ENCODE measurements at regions not wholly inside any gene's neighbourhood (a gene's known extent, or its start where the extent isn't known, plus 50 kb on each side); places are given as distances from the start of the nearest gene placed in this dataset.
A peak's percentile ranks its signal among the peaks of the same experiment; 100 is the strongest.

DNA sequence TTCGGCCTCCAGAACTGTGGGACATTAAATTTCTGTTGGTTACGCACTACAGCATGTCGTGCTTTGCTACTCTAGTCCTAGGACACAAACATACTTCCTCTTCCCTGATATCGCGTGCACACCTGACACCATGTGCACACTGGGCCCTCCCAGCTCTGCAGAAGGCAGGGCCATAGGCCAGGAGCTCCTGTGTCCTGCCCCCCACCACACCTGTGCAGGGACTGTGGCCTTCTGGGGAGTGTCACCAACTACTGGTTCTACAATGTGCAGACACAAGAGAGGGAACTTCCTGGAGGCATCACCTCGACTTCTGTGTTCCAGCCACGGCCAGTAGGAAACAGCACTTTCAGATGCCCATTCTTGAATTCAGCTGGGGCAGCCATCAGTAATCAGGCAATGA is 646.4 kb upstream of the MGMT start:
- ATAC-seq (no peak), DNase-seq (ENCODE audit: low spot score) (no peak)

DNA sequence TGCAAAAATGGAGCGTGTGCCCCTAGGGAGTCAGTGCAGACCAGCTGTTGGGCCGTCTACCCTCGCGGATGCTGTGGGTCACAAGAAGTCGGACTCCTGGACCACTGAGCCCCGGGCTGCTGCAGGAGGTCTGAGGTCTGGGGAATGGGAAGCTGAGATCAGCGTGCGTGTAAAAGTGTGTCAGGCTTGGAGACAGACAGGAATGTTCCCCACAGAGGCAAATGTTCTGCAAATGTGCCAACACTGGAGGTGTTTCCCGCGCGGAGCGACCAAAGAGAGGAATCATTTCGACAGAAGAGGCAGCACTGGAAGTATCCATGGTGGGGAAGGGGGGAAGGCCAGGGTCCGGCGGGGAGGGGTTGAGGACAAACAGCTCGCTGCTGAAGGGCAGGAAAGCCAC is 643.8 kb upstream of the MGMT start:
- ATAC-seq = no peak
- DNase-seq (ENCODE audit: low spot score) = no peak

DNA sequence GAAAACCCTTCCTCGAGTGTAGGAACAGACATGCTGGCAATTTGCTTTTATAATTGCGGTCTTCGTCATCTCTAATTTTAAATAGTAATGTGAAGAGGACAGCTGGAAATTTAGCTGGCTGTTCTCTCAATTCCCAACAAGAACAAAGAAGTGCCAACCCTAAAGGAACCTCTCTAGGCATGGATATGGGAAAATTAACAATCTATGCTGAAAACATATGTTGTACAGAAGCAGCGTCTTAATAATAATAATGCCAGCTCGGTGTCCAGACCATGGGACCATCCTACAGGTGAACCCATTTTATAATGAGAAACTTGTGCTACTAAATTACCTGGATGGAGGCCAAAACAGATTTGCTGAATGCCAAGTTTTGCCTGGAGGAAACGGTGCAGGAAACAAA is 641.4 kb upstream of the MGMT start:
- ATAC-seq = no peak
- DNase-seq (ENCODE audit: low spot score) = no peak

DNA sequence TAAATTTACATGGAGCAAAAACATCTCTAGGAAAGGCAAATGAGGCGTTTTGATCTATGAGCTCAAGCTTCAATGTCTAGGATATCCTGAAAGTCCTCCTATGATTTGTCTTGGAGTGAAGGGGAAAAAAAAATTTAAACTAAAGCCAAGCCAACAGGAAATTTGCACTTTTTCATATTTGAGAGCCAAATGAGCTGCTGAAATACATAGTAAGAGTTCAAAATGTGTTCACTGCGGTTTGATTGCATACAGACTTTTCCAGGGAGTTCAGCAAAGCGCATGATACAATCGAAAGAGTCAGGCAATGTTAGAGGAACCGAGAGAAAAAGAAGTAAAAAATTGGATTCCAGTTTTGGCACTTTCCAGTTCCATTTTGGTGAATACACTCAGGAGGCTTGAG is 633.4 kb upstream of the MGMT start:
- no peak for DNase-seq (ENCODE audit: low spot score)
- no peak for ATAC-seq

DNA sequence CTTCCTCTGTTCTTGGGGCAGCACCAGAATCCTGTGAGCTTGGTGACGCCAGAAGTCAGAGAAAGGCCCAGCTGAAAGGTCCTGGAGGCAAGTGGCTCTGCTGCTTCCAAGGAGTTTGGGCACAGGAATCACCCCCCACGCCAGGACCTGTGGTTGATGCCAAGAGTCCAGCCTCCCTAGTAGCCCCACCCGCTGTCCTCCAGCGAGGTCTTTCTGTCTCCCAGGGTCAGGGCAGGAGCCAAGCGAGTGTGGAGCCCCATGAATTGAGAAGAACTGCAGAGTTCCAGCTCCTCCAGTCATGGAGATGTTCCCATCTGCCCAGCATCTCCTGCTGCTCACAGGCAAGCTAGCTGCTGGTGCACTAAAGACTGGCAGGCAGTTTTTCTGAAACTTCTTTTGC is 631.7 kb upstream of the MGMT start:
- no peak for ATAC-seq
- no peak for DNase-seq (ENCODE audit: low spot score)

DNA sequence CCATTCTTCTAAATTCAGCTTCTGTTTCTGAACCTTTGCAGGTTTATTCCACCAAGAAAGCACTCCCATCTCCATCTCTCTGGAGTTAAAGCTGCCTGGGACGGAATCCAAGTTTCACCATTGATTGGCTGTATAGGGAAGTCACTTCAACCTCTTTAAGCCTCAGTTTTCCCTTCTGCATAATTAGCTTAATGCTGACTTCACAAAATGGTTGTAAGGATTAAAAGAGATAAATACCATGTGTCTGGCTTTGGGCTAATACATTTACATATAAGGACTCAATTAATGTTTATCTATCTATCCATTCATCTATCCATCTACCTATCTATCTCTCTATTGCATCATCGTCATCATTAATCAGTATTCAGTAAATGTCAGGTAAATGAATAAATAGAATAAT is 629.6 kb upstream of the MGMT start:
- ATAC-seq (no peak), DNase-seq (ENCODE audit: low spot score) (no peak)

DNA sequence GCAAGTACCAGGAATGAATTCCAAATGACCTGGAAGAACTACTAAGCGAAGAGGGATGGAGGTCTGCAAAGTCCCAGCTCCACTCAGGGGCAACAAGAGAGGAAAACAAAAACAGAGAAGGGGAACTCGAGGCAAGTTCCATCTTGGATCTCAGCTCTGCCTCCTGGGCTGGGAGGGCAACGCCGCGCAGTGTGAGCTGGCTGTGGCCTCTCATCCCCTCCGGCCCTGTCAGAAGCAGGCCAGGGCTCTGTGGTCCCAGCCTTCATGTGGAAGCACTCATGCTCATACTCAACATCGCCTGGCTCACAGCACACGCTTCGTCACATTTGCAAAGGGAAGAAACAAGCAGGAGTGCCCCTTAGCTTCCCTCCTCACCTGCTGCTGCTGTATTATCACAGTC is 627.9 kb upstream of the MGMT start:
- DNase-seq (ENCODE audit: low spot score) (no peak), ATAC-seq (no peak)

DNA sequence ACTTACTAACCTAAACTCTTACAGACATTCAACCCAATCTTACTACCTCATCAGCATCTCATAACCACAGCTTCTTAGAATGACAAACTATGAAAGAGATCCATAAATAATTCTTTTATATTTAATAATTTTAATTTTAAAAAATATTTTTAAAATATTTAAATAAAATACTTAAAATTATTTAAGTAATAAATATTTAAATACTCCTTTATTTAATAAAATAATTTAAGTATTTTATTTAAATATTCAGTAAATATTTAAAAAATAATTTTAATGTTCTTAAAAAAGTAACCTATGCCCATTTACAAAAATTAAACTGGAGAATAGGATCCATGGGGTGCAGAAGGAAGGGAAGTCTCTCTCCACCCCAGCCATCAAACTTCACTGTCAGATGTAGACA is 627.3 kb upstream of the MGMT start:
- no peak for DNase-seq (ENCODE audit: low spot score)
- no peak for ATAC-seq

DNA sequence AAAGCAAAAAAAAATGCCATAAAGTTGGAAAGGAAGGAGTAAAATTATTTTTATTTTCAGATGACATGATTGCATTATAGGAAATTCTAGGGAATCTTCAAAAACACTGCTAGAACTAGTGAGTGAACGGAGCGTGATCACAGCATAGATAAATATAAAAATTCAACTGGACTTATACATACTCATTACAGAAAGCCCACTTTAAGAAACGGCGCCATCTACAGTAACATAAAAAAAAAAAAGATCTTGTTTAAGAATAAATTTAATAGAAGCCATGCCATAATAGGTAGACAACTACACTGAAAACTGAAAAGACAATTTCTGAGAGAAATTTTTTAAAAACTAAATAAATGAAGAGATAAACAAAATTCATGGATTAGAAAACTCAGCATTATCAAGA is 623.1 kb upstream of the MGMT start:
- no peak for ATAC-seq
- no peak for DNase-seq (ENCODE audit: low spot score)

DNA sequence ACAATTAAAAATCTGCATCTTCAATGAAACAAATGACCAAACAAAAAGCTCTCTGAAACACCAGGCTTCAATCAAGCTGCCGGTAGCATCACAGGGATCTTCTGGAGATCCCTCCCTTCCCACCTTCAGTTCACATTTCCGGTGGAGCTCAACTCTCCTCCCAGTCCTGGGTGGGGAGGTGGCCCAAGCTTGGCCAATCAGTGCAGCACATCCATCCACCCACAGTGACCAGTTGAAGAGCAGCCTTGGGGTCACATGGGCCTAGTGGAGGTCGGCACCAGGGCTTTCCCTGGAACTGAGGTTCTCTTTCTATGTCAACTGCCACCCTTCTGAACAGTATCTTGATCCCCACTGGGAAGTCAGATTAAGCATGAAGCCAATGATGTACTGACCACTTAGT is 620.1 kb upstream of the MGMT start:
- DNase-seq (ENCODE audit: low spot score) (no peak), ATAC-seq (no peak)

DNA sequence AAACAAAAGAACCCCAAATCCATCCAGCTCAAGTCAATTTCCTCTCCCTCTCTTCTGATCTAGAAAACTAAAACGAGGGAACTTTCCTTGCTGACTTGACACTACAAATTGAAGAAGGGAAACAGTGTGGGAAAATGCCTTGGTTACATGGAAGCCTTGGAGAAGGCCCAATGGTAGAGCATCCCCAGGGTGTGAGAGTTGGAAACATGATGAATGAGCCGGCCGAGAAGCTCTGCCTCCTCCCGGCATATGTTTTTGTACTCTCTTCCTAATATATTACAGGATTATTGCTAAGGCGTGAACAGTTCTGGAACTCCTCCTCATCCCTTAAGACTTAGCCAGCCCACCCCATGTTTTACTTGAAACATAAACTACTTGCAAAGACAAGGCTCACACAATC is 618.2 kb upstream of the MGMT start:
- ATAC-seq (no peak), DNase-seq (ENCODE audit: low spot score) (no peak)

DNA sequence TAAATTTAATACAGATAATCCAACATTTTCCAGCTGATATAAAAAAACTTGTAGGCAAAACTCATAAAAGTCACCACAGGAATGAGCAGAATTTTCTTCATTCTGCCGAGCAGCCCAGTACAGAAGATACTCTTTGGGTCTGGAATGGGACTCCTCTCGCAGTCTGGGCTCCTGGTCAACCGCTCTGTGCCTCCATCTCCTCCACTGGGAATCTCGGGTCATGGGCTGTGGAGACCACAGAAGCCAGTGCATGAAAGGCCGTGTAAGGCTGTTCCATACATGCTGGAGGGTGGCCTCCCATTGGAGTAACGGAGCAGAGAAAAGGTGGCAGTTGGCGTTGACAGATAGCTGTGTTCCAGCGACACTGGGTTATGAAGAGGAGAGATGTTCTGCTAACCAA is 616.4 kb upstream of the MGMT start:
- DNase-seq (ENCODE audit: low spot score) (no peak), ATAC-seq (no peak)

DNA sequence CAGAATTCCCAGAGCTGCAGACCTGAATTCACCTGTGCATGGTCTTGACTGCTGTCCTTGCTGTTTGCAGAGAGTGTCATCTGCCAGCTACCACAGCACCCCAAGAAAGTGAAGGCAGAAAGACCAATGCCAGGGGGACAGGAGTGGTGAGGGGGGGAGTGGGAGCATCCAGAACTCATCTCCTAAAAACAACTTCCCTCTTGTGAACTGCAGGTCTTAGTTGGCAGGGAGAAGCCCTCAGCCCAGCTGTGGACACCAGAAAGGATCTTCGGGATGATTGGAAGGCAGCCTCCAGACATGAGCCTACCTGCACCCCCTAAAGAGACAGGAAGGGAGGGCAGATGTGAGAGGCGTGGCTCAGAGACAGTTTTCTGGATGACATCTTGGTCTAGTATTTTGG is 615.8 kb upstream of the MGMT start:
- no peak for ATAC-seq
- DNase-seq (ENCODE audit: low spot score) = no peak

DNA sequence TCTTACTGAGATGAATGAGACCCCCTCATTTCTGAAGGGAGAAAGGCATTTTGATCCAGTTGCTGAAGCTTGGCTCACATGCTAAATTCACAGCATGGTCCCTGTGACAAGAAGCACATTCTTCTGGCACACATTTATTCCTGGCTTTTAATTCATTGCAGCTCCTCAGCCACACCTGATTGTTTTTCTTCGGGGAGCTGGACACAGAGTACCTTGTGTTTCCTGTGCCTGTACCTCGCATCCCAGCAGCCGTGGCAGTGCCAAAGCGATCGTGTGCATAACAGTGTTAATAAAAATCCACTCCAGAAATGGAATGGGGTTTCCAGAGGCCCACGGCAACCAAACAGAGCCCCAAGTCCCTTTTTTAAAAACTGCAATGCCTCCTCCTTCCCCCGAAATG is 615.3 kb upstream of the MGMT start:
- DNase-seq (ENCODE audit: low spot score) (no peak), ATAC-seq (no peak)

DNA sequence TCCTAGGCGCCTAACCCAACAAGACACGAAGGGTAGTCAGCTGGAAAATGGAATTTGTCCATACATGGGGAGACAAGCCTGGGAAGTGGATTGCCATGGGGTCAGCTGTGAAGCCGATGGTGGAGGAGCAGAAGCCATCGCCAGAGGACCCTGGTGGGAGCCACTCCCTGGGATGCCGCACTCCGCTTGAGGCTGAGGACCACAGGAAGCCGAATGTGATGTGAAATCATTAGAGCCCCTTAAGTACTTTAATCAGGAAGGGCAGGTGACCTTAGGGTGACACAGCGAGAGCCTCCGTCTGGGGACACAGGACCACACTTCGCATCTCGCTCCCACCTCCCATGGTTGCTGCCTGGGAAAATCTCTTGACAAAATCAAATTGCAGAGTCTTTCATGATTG is 614.6 kb upstream of the MGMT start:
- DNase-seq (ENCODE audit: low spot score) (no peak), ATAC-seq (no peak)

DNA sequence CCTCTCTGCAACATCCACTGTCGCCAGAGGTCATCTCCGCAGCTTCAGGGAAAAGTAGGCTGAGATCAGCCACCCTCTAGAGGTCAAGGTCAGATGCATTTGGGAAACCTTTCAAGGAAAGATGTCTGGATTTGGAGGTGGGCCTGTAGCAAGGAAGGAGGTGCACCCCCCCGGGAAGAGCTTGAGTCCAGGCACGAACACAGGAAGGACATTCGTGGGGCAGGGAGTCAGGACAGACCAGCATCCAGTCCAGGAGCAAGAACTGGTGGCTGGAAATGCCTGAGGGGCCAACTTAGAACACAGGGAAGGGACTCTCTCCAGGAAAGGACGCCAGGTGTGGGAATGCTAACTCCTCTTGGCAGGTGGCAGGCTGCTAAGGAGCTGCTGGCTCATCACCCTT is 614.1 kb upstream of the MGMT start:
- no peak for ATAC-seq

DNA sequence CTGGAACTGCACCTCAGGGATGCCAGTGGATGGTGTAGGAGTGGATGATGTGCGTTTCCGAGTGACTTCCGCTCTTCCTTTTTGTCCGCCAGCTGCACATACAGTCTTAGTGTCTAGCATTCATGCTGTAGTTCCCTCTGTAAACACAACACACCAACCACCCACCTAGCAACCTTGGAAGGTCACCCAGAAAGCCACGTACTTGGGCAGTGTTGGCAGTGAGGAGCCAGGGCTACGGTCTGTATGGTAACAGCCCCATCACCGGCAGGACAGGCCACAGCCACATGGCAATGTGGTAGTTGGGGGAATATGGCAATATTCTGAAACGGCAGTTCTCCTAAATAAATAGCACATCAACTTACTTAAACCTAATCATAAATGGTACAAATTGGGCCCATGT is 613.5 kb upstream of the MGMT start:
- no peak for DNase-seq (ENCODE audit: low spot score)
- no peak for ATAC-seq

More for the DNA sequence above, 614.1 kb upstream of the MGMT start:
- no peak for DNase-seq (ENCODE audit: low spot score)

DNA sequence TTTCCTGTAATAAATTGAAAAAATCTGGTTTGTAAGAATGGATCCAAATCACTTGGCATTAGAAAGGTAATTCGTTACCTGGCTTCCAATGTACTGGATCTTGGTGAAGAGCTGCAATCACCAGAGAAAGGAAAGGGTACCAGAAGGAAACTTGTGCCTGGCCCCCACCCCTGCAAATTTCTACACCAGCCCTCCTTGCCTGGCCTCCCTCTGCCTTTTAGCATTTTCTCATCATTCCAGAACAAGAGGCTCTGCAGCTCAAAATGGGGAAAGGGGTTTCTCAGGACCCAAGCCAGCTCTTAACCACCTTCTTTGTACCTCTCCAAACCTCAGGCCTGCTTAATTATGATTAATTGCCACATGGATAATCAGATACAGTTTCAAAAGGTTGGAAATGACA is 612.8 kb upstream of the MGMT start:
- DNase-seq (ENCODE audit: low spot score) (no peak), ATAC-seq (no peak)

DNA sequence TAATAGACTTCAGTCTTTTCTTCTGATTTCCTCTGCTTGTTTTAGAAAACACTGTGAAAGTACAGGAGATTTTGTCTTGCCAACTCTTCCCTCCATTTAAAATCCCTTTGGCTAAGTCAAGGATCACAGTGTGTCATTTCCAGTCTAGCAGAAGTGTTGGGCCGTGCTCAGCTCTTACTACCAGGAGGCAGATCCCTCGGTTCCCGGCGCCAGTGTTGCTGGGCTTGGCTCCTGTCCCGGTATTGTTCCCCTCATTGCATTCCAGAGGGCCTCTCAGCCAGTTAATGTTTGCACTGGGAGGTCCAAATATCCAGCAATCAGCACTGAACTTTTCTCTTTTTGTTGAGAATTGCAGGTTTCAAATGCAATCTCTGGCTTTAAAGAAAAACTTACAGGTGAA is 612.1 kb upstream of the MGMT start:
- ATAC-seq = peak; percentile 34
- DNase-seq (ENCODE audit: low spot score) = no peak

DNA sequence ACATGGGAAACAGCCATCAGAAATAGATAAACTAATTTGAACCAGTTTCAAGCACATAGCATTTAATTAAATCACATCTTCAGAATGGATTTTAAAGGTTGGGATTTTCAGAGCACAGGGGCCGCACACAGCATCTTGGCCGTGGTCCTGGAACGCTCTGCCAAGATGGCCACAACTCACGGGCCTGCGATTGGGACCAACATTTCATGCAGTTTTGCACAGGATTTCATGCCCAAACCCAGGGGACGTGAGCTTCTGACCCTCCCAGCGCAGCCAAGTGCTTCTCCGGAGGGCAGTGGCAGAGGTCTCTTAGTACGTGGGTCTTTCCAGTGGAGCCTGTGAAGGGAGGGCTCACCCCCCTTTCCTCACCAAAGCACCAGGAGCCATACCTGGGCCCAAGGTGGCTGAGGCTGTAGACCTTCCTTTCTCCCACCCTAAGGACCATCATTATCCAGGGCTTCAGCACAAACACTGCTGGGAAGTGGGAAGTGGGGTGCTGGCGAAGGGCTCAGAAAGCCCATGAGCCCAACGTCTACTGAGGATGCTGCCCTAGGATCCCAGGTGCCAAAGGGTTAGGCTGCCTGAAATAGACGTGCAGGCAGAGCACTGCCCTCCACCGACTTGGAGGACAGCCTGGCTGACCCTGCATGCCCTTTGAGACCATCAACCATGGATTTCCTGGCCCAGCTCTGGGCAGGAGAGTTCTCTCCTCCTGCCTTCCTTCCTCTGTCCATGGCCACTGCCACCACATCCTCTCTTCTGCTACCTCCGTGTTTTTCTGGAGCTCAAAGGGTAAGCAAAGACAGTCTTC is 611.2 kb upstream of the MGMT start:
- DNase-seq (ENCODE audit: low spot score) (no peak), ATAC-seq (no peak)

DNA sequence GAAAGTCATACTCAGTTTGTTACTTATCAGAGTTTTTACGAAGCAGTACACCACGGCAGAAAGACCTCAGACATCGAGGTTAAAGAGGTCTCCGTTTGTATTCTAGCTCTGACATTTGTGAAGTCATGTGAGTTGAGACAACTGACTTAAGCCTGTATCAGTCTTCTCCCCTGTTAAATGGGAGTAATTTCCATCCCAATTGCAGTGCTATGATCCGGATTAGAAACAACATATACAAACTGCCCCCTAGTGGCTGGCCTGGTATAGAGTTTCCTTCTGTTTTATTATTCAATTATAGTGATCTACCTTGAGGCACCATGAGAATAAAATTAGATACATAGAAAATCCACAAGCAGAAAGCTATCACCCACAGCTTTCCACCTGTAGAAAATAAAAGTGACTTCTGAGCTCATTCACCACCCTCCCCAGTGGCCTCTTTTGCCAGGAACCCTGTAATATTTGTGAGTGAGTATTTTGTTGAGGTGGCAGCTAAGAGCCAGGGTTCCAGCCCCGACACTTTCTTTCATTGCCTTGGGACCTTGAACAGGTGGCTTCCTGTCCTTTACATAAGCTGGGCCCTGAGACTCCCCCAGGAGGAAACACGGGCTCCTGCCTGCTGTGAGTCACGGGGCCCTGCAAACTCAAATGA is 607.2 kb upstream of the MGMT start:
- ATAC-seq (peak; percentile 51), DNase-seq (ENCODE audit: low spot score) (no peak)

DNA sequence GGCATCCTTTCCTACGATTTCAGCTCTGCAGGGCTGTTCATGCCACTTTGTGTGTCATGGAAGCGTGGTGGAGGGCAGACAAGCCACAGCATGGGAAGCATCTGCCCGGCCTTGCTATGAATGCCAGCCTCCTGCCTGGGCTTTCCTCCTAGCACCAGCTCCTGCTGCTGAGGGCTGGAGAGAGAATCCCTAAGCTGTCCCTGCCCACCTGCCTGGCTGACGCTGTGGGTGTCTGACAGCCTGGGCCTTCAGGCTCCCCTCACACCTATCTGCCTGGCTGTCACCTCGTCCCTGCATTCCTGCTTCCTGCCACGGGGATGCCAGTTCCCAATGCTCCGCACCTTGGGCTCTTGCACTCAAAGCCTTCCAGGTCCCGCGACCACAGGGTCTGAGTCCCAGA is 606.5 kb upstream of the MGMT start:
- ATAC-seq = no peak
- no peak for DNase-seq (ENCODE audit: low spot score)
